ENCODE measurements at regions not wholly inside any gene's neighbourhood (a gene's known extent, or its start where the extent isn't known, plus 50 kb on each side); places are given as distances from the start of the nearest gene placed in this dataset.
"Not testable (repeated sequence)": the region's sequence is repeated elsewhere in the genome, so short reads cannot be mapped to it uniquely, and the experiment has no call there.

GRCh38 chr1:234802586-234802985 lies 192.6 kb upstream of the IRF2BP2 start:
- TF ChIP-seq, protein P1, sequence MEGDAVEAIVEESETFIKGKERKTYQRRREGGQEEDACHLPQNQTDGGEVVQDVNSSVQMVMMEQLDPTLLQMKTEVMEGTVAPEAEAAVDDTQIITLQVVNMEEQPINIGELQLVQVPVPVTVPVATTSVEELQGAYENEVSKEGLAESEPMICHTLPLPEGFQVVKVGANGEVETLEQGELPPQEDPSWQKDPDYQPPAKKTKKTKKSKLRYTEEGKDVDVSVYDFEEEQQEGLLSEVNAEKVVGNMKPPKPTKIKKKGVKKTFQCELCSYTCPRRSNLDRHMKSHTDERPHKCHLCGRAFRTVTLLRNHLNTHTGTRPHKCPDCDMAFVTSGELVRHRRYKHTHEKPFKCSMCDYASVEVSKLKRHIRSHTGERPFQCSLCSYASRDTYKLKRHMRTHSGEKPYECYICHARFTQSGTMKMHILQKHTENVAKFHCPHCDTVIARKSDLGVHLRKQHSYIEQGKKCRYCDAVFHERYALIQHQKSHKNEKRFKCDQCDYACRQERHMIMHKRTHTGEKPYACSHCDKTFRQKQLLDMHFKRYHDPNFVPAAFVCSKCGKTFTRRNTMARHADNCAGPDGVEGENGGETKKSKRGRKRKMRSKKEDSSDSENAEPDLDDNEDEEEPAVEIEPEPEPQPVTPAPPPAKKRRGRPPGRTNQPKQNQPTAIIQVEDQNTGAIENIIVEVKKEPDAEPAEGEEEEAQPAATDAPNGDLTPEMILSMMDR (CRISPR knock-in tag; IDR thresholded peaks at IDR 0.05), result not testable (repeated sequence)
- TF ChIP-seq, protein P2, sequence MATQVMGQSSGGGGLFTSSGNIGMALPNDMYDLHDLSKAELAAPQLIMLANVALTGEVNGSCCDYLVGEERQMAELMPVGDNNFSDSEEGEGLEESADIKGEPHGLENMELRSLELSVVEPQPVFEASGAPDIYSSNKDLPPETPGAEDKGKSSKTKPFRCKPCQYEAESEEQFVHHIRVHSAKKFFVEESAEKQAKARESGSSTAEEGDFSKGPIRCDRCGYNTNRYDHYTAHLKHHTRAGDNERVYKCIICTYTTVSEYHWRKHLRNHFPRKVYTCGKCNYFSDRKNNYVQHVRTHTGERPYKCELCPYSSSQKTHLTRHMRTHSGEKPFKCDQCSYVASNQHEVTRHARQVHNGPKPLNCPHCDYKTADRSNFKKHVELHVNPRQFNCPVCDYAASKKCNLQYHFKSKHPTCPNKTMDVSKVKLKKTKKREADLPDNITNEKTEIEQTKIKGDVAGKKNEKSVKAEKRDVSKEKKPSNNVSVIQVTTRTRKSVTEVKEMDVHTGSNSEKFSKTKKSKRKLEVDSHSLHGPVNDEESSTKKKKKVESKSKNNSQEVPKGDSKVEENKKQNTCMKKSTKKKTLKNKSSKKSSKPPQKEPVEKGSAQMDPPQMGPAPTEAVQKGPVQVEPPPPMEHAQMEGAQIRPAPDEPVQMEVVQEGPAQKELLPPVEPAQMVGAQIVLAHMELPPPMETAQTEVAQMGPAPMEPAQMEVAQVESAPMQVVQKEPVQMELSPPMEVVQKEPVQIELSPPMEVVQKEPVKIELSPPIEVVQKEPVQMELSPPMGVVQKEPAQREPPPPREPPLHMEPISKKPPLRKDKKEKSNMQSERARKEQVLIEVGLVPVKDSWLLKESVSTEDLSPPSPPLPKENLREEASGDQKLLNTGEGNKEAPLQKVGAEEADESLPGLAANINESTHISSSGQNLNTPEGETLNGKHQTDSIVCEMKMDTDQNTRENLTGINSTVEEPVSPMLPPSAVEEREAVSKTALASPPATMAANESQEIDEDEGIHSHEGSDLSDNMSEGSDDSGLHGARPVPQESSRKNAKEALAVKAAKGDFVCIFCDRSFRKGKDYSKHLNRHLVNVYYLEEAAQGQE (IDR thresholded peaks at IDR 0.05; ENCODE audit: borderline replicate concordance in 1 of 2, low read depth in 1 of 2, low read length in 2 of 2), result not testable (repeated sequence)
- TF ChIP-seq, protein P3, sequence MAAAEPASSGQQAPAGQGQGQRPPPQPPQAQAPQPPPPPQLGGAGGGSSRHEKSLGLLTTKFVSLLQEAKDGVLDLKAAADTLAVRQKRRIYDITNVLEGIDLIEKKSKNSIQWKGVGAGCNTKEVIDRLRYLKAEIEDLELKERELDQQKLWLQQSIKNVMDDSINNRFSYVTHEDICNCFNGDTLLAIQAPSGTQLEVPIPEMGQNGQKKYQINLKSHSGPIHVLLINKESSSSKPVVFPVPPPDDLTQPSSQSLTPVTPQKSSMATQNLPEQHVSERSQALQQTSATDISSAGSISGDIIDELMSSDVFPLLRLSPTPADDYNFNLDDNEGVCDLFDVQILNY (CRISPR knock-in tag; conservative IDR thresholded peaks at IDR 0.05), result not testable (repeated sequence)
- not testable (repeated sequence) for TF ChIP-seq ZNF274 (CRISPR knock-in tag; IDR thresholded peaks at IDR 0.05); KDM4B (CRISPR knock-in tag; IDR thresholded peaks at IDR 0.05); POLR2A (IDR thresholded peaks at IDR 0.05; ENCODE audit: insufficient read depth in 1 of 2, low read depth in 2 of 2, low read length in 2 of 2); CHD2 (IDR thresholded peaks at IDR 0.05; ENCODE audit: low read depth, low read length); RFX3 (CRISPR knock-in tag; IDR thresholded peaks at IDR 0.05)
